HEK293 (cell line): ENCODE measurements at regions not wholly inside any gene's neighbourhood (a gene's known extent, or its start where the extent isn't known, plus 50 kb on each side); places are given as distances from the start of the nearest gene placed in this dataset.

ENCODE experiments used
- YY1 ChIP-seq: fragments of 450-650 bp; formaldehyde crosslinking; IDR thresholded peaks from 2 replicates; pipeline ENCODE4 v1.5.1; 2018; ENCODE audit warnings: missing biosample characterization, missing genetic modification characterization
- ZSCAN16 ChIP-seq: fragments of 450-650 bp; formaldehyde crosslinking; IDR thresholded peaks from 2 replicates; pipeline ENCODE4 v1.5.1; 2016; ENCODE audit warnings: missing biosample characterization, missing genetic modification characterization

DNA sequence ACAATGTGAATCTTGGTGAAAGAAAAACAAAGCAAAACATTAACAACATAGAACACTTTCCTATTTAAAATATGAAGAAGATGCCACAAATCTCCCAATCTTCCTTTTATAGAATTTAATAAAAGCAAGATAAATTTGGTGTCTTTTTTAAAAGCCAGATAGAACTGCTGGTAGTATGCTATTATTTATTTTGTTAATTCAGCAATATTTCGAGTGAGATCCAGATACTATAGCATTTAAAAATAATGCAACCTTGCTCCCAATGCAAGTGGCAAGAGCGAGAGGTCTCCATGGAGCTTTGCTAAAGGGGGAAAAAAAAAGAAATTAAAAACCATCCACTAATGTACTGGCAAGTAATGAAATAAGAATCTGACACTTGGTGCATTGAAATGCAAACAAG, 121.8 kb downstream of the IL20RB start:
- TF ChIP-seq YY1 (tag by site-specific recombination): no peak
- TF ChIP-seq ZSCAN16 (tag by site-specific recombination): no peak
